ENCODE measurements at regions not wholly inside any gene's neighbourhood (a gene's known extent, or its start where the extent isn't known, plus 50 kb on each side); places are given as distances from the start of the nearest gene placed in this dataset.

- Mint-ChIP-seq H3K27ac (no peak overlapping the region), H3K36me3 (no peaks in the 10 kb centered on the region), H3K4me3 (no peak overlapping the region), H3K4me1 (no peaks in the 10 kb centered on the region), H3K9me3 (peaks cover 0 to 13% (median 4%) of the 10 kb centered on the region in 11 donors), H3K27me3 (peaks cover 0 to 5% (median 0%) of the 10 kb centered on the region in 5 donors)
- no peak for ATAC-seq
- intact Hi-C loops (cut with micrococcal nuclease): no loop called here
- Histone ChIP-seq H3K9me3 (ENCODE audit: control insufficient read depth in 2 of 3, low read length in 3 of 3) (no peaks in the 10 kb centered on the region), H3K27me3 (ENCODE audit: control insufficient read depth in 2 of 2, insufficient read depth in 2 of 2, low read length in 2 of 2) (no peaks in the 10 kb centered on the region), H3K4me1 (ENCODE audit: control insufficient read depth in 2 of 2, insufficient read depth in 2 of 2, low read length in 2 of 2) (no peaks in the 10 kb centered on the region), H3K4me3 (ENCODE audit: low read length) (no peak overlapping the region), H3K36me3 (ENCODE audit: control insufficient read depth in 2 of 3, insufficient read depth in 3 of 3, low read length in 3 of 3) (no peaks in the 10 kb centered on the region), H3K27ac (ENCODE audit: low read depth, low read length) (no peak overlapping the region)
- CTCF ChIA-PET: no interaction called here
- POLR2A ChIA-PET: no interaction called here
- no peak for DNase-seq
These were observed 578.3 kb downstream of the CMPK2 start for GRCh38 chr2:6287406-6287805.

- Mint-ChIP-seq H3K27ac (no peak overlapping the region), H3K4me3 (no peak overlapping the region), H3K27me3 (peaks cover 0 to 5% (median 0%) of the 10 kb centered on the region in 5 donors), H3K9me3 (peaks cover 0 to 14% (median 5%) of the 10 kb centered on the region in 11 donors), H3K36me3 (no peaks in the 10 kb centered on the region), H3K4me1 (no peaks in the 10 kb centered on the region)
- Histone ChIP-seq H3K27me3 (ENCODE audit: control insufficient read depth in 2 of 2, insufficient read depth in 2 of 2, low read length in 2 of 2) (no peaks in the 10 kb centered on the region), H3K36me3 (ENCODE audit: control insufficient read depth in 2 of 3, insufficient read depth in 3 of 3, low read length in 3 of 3) (no peaks in the 10 kb centered on the region), H3K4me1 (ENCODE audit: control insufficient read depth in 2 of 2, insufficient read depth in 2 of 2, low read length in 2 of 2) (no peaks in the 10 kb centered on the region), H3K27ac (ENCODE audit: low read depth, low read length) (no peak overlapping the region), H3K4me3 (ENCODE audit: low read length) (no peak overlapping the region), H3K9me3 (ENCODE audit: control insufficient read depth in 2 of 3, low read length in 3 of 3) (no peaks in the 10 kb centered on the region)
- POLR2A ChIA-PET: no interaction called here
- DNase-seq (no peak), ATAC-seq (no peak)
- CTCF ChIA-PET: no interaction called here
- intact Hi-C loops (cut with micrococcal nuclease): no loop called here
These were observed 576.9 kb downstream of the CMPK2 start for GRCh38 chr2:6288791-6289190.

GRCh38 chr2:6290217-6291015, 575.3 kb downstream of the CMPK2 start:
- DNase-seq: no peak
- Histone ChIP-seq H3K36me3 (ENCODE audit: control insufficient read depth in 2 of 3, insufficient read depth in 3 of 3, low read length in 3 of 3) (no peaks in the 10 kb centered on the region), H3K27me3 (ENCODE audit: control insufficient read depth in 2 of 2, insufficient read depth in 2 of 2, low read length in 2 of 2) (no peaks in the 10 kb centered on the region), H3K4me1 (ENCODE audit: control insufficient read depth in 2 of 2, insufficient read depth in 2 of 2, low read length in 2 of 2) (no peaks in the 10 kb centered on the region), H3K4me3 (ENCODE audit: low read length) (no peak overlapping the region), H3K9me3 (ENCODE audit: control insufficient read depth in 2 of 3, low read length in 3 of 3) (no peaks in the 10 kb centered on the region), H3K27ac (ENCODE audit: low read depth, low read length) (no peak overlapping the region)
- Mint-ChIP-seq H3K27ac (no peak overlapping the region), H3K9me3 (peaks cover 0 to 26% (median 7%) of the 10 kb centered on the region in 11 donors), H3K36me3 (no peaks in the 10 kb centered on the region), H3K4me3 (no peak overlapping the region), H3K27me3 (peaks cover 0 to 5% (median 0%) of the 10 kb centered on the region in 5 donors), H3K4me1 (no peaks in the 10 kb centered on the region)
- ChIA-PET POLR2A (no interaction called here), CTCF (no interaction called here)
- intact Hi-C loops (cut with micrococcal nuclease): no loop called here
- ATAC-seq: no peak

GRCh38 chr2:6294791-6295190, 570.9 kb downstream of the CMPK2 start:
- Mint-ChIP-seq H3K4me3 (no peak overlapping the region), H3K36me3 (no peaks in the 10 kb centered on the region), H3K4me1 (no peaks in the 10 kb centered on the region), H3K27ac (no peak overlapping the region), H3K9me3 (peaks cover 0 to 25% (median 8%) of the 10 kb centered on the region in 11 donors), H3K27me3 (peaks cover 0 to 5% (median 4%) of the 10 kb centered on the region in 5 donors)
- Histone ChIP-seq H3K36me3 (ENCODE audit: control insufficient read depth in 2 of 3, insufficient read depth in 3 of 3, low read length in 3 of 3) (no peaks in the 10 kb centered on the region), H3K27me3 (ENCODE audit: control insufficient read depth in 2 of 2, insufficient read depth in 2 of 2, low read length in 2 of 2) (no peaks in the 10 kb centered on the region), H3K9me3 (ENCODE audit: control insufficient read depth in 2 of 3, low read length in 3 of 3) (no peaks in the 10 kb centered on the region), H3K4me1 (ENCODE audit: control insufficient read depth in 2 of 2, insufficient read depth in 2 of 2, low read length in 2 of 2) (no peaks in the 10 kb centered on the region), H3K27ac (ENCODE audit: low read depth, low read length) (no peak overlapping the region), H3K4me3 (ENCODE audit: low read length) (no peak overlapping the region)
- intact Hi-C loops (cut with micrococcal nuclease): no loop called here
- POLR2A ChIA-PET: no interaction called here
- CTCF ChIA-PET: no interaction called here
- ATAC-seq (no peak), DNase-seq (no peak)

GRCh38 chr2:6297238-6297637, 568.5 kb downstream of the CMPK2 start:
- ATAC-seq: no peak
- Mint-ChIP-seq H3K4me3 (no peak overlapping the region), H3K4me1 (no peaks in the 10 kb centered on the region), H3K36me3 (no peaks in the 10 kb centered on the region), H3K27ac (no peak overlapping the region), H3K9me3 (peaks cover 0 to 16% (median 8%) of the 10 kb centered on the region in 11 donors), H3K27me3 (peaks cover 0 to 5% (median 0%) of the 10 kb centered on the region in 5 donors)
- no peak overlapping the region for H3K27ac ChIP-seq (ENCODE audit: low read depth, low read length)
- H3K36me3 ChIP-seq (ENCODE audit: control insufficient read depth in 2 of 3, insufficient read depth in 3 of 3, low read length in 3 of 3): no peaks in the 10 kb centered on the region
- H3K4me3 ChIP-seq (ENCODE audit: low read length): no peak overlapping the region
- intact Hi-C loops (cut with micrococcal nuclease): no loop called here
- no peaks in the 10 kb centered on the region for H3K27me3 ChIP-seq (ENCODE audit: control insufficient read depth in 2 of 2, insufficient read depth in 2 of 2, low read length in 2 of 2)
- POLR2A ChIA-PET: no interaction called here
- no peaks in the 10 kb centered on the region for H3K9me3 ChIP-seq (ENCODE audit: control insufficient read depth in 2 of 3, low read length in 3 of 3)
- CTCF ChIA-PET: no interaction called here
- no peaks in the 10 kb centered on the region for H3K4me1 ChIP-seq (ENCODE audit: control insufficient read depth in 2 of 2, insufficient read depth in 2 of 2, low read length in 2 of 2)
- DNase-seq: no peak

GRCh38 chr2:6301426-6301825, 564.3 kb downstream of the CMPK2 start:
- no peaks in the 10 kb centered on the region for H3K36me3 ChIP-seq (ENCODE audit: control insufficient read depth in 2 of 3, insufficient read depth in 3 of 3, low read length in 3 of 3)
- H3K27me3 Mint-ChIP-seq: peaks cover 0 to 7% (median 5%) of the 10 kb centered on the region in 5 donors
- CTCF ChIA-PET: no interaction called here

GRCh38 chr2:6308986-6309385, 556.7 kb downstream of the CMPK2 start:
- ATAC-seq (no peak), DNase-seq (no peak)
- ChIA-PET CTCF (no interaction called here), POLR2A (no interaction called here)
- Histone ChIP-seq H3K27ac (ENCODE audit: low read depth, low read length) (no peak overlapping the region), H3K27me3 (ENCODE audit: control insufficient read depth in 2 of 2, insufficient read depth in 2 of 2, low read length in 2 of 2) (no peaks in the 10 kb centered on the region), H3K4me3 (ENCODE audit: low read length) (no peak overlapping the region), H3K9me3 (ENCODE audit: control insufficient read depth in 2 of 3, low read length in 3 of 3) (no peaks in the 10 kb centered on the region), H3K36me3 (ENCODE audit: control insufficient read depth in 2 of 3, insufficient read depth in 3 of 3, low read length in 3 of 3) (no peaks in the 10 kb centered on the region), H3K4me1 (ENCODE audit: control insufficient read depth in 2 of 2, insufficient read depth in 2 of 2, low read length in 2 of 2) (no peaks in the 10 kb centered on the region)
- peaks cover 0 to 9% (median 0%) of the 10 kb centered on the region in 11 donors for H3K9me3 Mint-ChIP-seq
- H3K4me3 Mint-ChIP-seq: no peak overlapping the region
- H3K4me1 Mint-ChIP-seq: no peaks in the 10 kb centered on the region
- H3K27me3 Mint-ChIP-seq: peaks cover 0 to 10% (median 9%) of the 10 kb centered on the region in 5 donors
- H3K36me3 Mint-ChIP-seq: peaks cover 0 to 3% (median 0%) of the 10 kb centered on the region in 5 donors
- H3K27ac Mint-ChIP-seq: no peak overlapping the region
- intact Hi-C loops (cut with micrococcal nuclease): no loop called here

More at GRCh38 chr2:6301426-6301825, 564.3 kb downstream of the CMPK2 start:
- H3K9me3 Mint-ChIP-seq: peaks cover 0 to 14% (median 0%) of the 10 kb centered on the region in 11 donors
- no peak for DNase-seq
- H3K4me3 Mint-ChIP-seq: no peak overlapping the region
- H3K27ac Mint-ChIP-seq: no peak overlapping the region
- no peak overlapping the region for H3K4me3 ChIP-seq (ENCODE audit: low read length)
- H3K36me3 Mint-ChIP-seq: no peaks in the 10 kb centered on the region
- H3K27me3 ChIP-seq (ENCODE audit: control insufficient read depth in 2 of 2, insufficient read depth in 2 of 2, low read length in 2 of 2): no peaks in the 10 kb centered on the region
- no peaks in the 10 kb centered on the region for H3K4me1 Mint-ChIP-seq
- H3K4me1 ChIP-seq (ENCODE audit: control insufficient read depth in 2 of 2, insufficient read depth in 2 of 2, low read length in 2 of 2): no peaks in the 10 kb centered on the region
- ATAC-seq: no peak
- POLR2A ChIA-PET: no interaction called here
- intact Hi-C loops (cut with micrococcal nuclease): no loop called here
- no peaks in the 10 kb centered on the region for H3K9me3 ChIP-seq (ENCODE audit: control insufficient read depth in 2 of 3, low read length in 3 of 3)
- H3K27ac ChIP-seq (ENCODE audit: low read depth, low read length): no peak overlapping the region
